ENCODE measurements at regions not wholly inside any gene's neighbourhood (a gene's known extent, or its start where the extent isn't known, plus 50 kb on each side); places are given as distances from the start of the nearest gene placed in this dataset.

- Histone ChIP-seq H3K27ac (no peak overlapping the region), H3K4me3 (no peak overlapping the region), H3K4me1 (no peaks in the 10 kb centered on the region), H3K36me3 (ENCODE audit: insufficient read depth in 1 of 2, low read depth in 1 of 2) (no peaks in the 10 kb centered on the region), H3K9me3 (no peaks in the 10 kb centered on the region), H3K27me3 (ENCODE audit: insufficient read depth in 3 of 3, low read length in 2 of 3) (no peaks in the 10 kb centered on the region)
- TF ChIP-seq CTCF (IDR thresholded peaks at IDR 0.05): no peak
- intact Hi-C loops (cut with DNase I): no loop called here
- WGBS, 3 donors: 64 to 80% (median 76%) methylated on average over 16 of the region's 16 CpGs
- ATAC-seq (no peak), DNase-seq (no peak)
Measured at GRCh38 chr15:29613951-29614382, 208.3 kb downstream of the TJP1 start.

GRCh38 chr15:29612701-29613100 lies 209.6 kb downstream of the TJP1 start:
- WGBS, 3 donors: 55 to 66% (median 62%) methylated on average over 5 of the region's 5 CpGs
- DNase-seq (no peak), ATAC-seq (no peak)
- no peak for TF ChIP-seq CTCF (IDR thresholded peaks at IDR 0.05)
- Histone ChIP-seq H3K4me3 (no peak overlapping the region), H3K27ac (no peak overlapping the region), H3K4me1 (no peaks in the 10 kb centered on the region), H3K27me3 (ENCODE audit: insufficient read depth in 3 of 3, low read length in 2 of 3) (no peaks in the 10 kb centered on the region), H3K9me3 (no peaks in the 10 kb centered on the region), H3K36me3 (ENCODE audit: insufficient read depth in 1 of 2, low read depth in 1 of 2) (no peaks in the 10 kb centered on the region)
- intact Hi-C loops (cut with DNase I): no loop called here

GRCh38 chr15:29612096-29612495 lies 210.2 kb downstream of the TJP1 start:
- WGBS, 3 donors: 45 to 58% (median 55%) methylated on average over 6 of the region's 6 CpGs
- Histone ChIP-seq H3K27ac (no peak overlapping the region), H3K4me1 (no peaks in the 10 kb centered on the region), H3K4me3 (no peak overlapping the region), H3K36me3 (ENCODE audit: insufficient read depth in 1 of 2, low read depth in 1 of 2) (no peaks in the 10 kb centered on the region), H3K27me3 (ENCODE audit: insufficient read depth in 3 of 3, low read length in 2 of 3) (no peaks in the 10 kb centered on the region), H3K9me3 (no peaks in the 10 kb centered on the region)
- intact Hi-C loops (cut with DNase I): no loop called here
- ATAC-seq (no peak), DNase-seq (no peak)
- no peak for TF ChIP-seq CTCF (IDR thresholded peaks at IDR 0.05)

GRCh38 chr15:29611057-29611456 lies 211.2 kb downstream of the TJP1 start:
- no peaks in the 10 kb centered on the region for H3K36me3 ChIP-seq (ENCODE audit: insufficient read depth in 1 of 2, low read depth in 1 of 2)
- 54 to 63% (median 61%) methylated on average over 3 of the region's 3 CpGs for WGBS, 3 donors
- DNase-seq (no peak), ATAC-seq (no peak)
- intact Hi-C loops (cut with DNase I): no loop called here
- TF ChIP-seq CTCF (IDR thresholded peaks at IDR 0.05): no peak
- no peaks in the 10 kb centered on the region for H3K9me3 ChIP-seq
- no peak overlapping the region for H3K27ac ChIP-seq
- no peaks in the 10 kb centered on the region for H3K4me1 ChIP-seq
- H3K27me3 ChIP-seq (ENCODE audit: insufficient read depth in 3 of 3, low read length in 2 of 3): no peaks in the 10 kb centered on the region
- no peak overlapping the region for H3K4me3 ChIP-seq

GRCh38 chr15:29601811-29602210 lies 220.5 kb downstream of the TJP1 start:
- 46 to 54% (median 50%) methylated on average over 5 of the region's 5 CpGs for whole genome bisulfite sequencing, 3 donors
- no peaks in the 10 kb centered on the region for H3K27me3 ChIP-seq (ENCODE audit: insufficient read depth in 3 of 3, low read length in 2 of 3)
- intact Hi-C loops (cut with DNase I): no loop called here
- ATAC-seq: no peak
- no peak for DNase-seq
- H3K4me1 ChIP-seq: no peaks in the 10 kb centered on the region
- no peaks in the 10 kb centered on the region for H3K36me3 ChIP-seq (ENCODE audit: insufficient read depth in 1 of 2, low read depth in 1 of 2)
- TF ChIP-seq CTCF (IDR thresholded peaks at IDR 0.05): no peak
- no peaks in the 10 kb centered on the region for H3K9me3 ChIP-seq
- H3K4me3 ChIP-seq: no peak overlapping the region
- no peak overlapping the region for H3K27ac ChIP-seq
